Stimulated activated naive B cell treated with anti-CD40 and anti-IgM and Interleukin-4, amounts not matched to agents 10 μg/mL and 1 μg/mL and 100 μg/mL, for 72 hours (primary cell): ENCODE measurements at regions not wholly inside any gene's neighbourhood (a gene's known extent, or its start where the extent isn't known, plus 50 kb on each side); places are given as distances from the start of the nearest gene placed in this dataset.

Experiments used
- ATAC-seq, 2 donors: fragments of 150-1000 bp; cut with Tn5 transposase; replicated peaks; 2 replicates each; pipeline ENCODE4 v1.10.0; 2021; ENCODE audit warnings: moderate library complexity in 1 of 2
- DNase-seq: peaks from one replicate; pipeline ENCODE4 v3.0.0; 2021
- H3K27ac Mint-ChIP-seq: one replicate; pipeline ENCODE4 v1.8.0; 2022; ENCODE audit warnings: mild to moderate bottlenecking, mixed read lengths
- H3K27me3 Mint-ChIP-seq, 2 donors: one replicate each; pipeline ENCODE4 v1.8.0; 2022; ENCODE audit warnings: mixed read lengths in 2 of 2
- H3K36me3 Mint-ChIP-seq, 2 donors: one replicate each; pipeline ENCODE4 v1.8.0; 2022; ENCODE audit warnings: mixed read lengths in 2 of 2, mild to moderate bottlenecking in 1 of 2
- H3K4me1 Mint-ChIP-seq, 2 donors: one replicate each; pipeline ENCODE4 v1.8.0; 2022; ENCODE audit warnings: mixed read lengths in 2 of 2, mild to moderate bottlenecking in 1 of 2
- H3K4me3 Mint-ChIP-seq, 2 donors: one replicate each; pipeline ENCODE4 v1.8.0; 2022; ENCODE audit warnings: mild to moderate bottlenecking in 2 of 2, mixed read lengths in 2 of 2, moderate library complexity in 1 of 2
- H3K9me3 Mint-ChIP-seq, 2 donors: one replicate each; pipeline ENCODE4 v1.8.0; 2022; ENCODE audit warnings: mixed read lengths in 2 of 2, mild to moderate bottlenecking in 1 of 2

DNA sequence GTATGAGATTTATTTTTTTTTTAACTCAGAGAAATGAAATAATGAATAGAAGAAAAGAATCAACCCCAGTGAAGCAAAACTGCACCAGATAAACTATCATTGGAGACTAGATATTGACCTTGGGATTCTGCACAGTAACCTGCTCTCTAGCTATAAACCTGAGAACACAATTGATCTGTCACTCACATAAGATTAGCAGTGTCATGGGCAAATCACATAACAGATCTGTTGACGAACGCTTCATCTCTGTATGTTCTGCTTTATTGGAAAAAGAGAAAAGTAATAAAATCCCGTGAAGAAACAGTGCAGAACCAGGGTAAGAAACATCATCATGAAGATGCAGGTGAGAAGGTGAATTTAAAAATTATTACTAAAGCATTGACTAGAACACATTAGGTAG, 52.8 kb upstream of the RGS17 start:
- DNase-seq: no peak
- H3K4me1 Mint-ChIP-seq: no peaks in the 10 kb centered on the region
- H3K27me3 Mint-ChIP-seq: no peaks in the 10 kb centered on the region
- ATAC-seq: no peak
- no peak overlapping the region for H3K27ac Mint-ChIP-seq
- no peaks in the 10 kb centered on the region for H3K36me3 Mint-ChIP-seq
- H3K9me3 Mint-ChIP-seq: peaks cover 0 to 3% of the 10 kb centered on the region in 2 donors
- H3K4me3 Mint-ChIP-seq: no peak overlapping the region
